Neural progenitor cell (in vitro differentiated cells): ENCODE measurements at regions not wholly inside any gene's neighbourhood (a gene's known extent, or its start where the extent isn't known, plus 50 kb on each side); places are given as distances from the start of the nearest gene placed in this dataset.

Experiments
- EZH2 ChIP-seq: fragments of 200-600 bp; sonication (generic); IDR thresholded peaks from 2 replicates; pipeline ENCODE4 v1.6.1; 2017; ENCODE audit warnings: antibody characterized with exemption, mild to moderate bottlenecking, moderate library complexity
- EZH2phosphoT487 ChIP-seq: fragments of 200-600 bp; sonication (generic); IDR thresholded peaks from 2 replicates; pipeline ENCODE4 v1.6.1; 2017; ENCODE audit warnings: antibody characterized with exemption
- TF ChIP-seq, protein P1 (sequence below): fragments of 200-600 bp; sonication (generic); IDR thresholded peaks from 2 replicates; pipeline ENCODE4 v1.5.1; 2017; ENCODE audit warnings: antibody characterized with exemption, mild to moderate bottlenecking

DNA sequence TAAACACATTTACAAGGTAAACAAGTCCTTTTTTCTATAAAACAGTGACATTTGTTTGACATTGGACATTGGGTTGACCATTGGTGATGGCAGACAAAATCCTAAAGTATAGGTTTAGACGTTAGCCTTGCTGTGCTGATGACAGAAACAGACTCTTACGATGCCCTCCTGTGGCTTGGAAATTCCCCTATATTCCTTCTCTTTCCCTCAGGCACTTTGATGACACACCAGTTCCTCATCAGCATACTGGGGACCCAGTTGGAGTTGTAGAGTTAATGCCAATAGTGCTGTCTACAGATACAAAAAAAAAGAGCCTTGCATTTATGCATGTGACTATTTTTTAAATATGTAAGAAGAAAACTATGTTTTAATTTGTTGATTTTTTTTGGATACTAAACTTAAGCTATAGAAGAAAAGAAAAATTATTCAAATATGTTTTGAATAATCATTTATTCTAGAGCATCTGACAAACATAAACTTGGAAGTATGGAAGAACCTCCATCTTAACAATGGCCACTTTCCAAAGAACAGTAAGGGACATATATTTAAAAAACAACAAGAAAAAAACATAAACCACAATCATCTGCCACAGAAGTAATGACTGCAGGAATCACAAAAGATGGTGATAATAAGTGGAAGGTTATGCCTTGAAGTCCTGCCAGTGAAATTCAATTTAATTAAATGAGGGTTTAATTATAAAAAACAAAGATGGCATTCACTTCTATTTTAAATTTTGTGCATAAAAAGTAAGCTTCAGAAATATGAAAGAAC is 75.6 kb upstream of the SNCAIP start:
- TF ChIP-seq, protein P1, sequence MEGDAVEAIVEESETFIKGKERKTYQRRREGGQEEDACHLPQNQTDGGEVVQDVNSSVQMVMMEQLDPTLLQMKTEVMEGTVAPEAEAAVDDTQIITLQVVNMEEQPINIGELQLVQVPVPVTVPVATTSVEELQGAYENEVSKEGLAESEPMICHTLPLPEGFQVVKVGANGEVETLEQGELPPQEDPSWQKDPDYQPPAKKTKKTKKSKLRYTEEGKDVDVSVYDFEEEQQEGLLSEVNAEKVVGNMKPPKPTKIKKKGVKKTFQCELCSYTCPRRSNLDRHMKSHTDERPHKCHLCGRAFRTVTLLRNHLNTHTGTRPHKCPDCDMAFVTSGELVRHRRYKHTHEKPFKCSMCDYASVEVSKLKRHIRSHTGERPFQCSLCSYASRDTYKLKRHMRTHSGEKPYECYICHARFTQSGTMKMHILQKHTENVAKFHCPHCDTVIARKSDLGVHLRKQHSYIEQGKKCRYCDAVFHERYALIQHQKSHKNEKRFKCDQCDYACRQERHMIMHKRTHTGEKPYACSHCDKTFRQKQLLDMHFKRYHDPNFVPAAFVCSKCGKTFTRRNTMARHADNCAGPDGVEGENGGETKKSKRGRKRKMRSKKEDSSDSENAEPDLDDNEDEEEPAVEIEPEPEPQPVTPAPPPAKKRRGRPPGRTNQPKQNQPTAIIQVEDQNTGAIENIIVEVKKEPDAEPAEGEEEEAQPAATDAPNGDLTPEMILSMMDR: no peak
- no peak for TF ChIP-seq EZH2phosphoT487
- TF ChIP-seq EZH2: no peak
